Activated naive CD8-positive, alpha-beta T cell treated with anti-CD3 and anti-CD28 coated beads, Interleukin-2, amount 10 ng/mL, durations not matched to agents 7 days and 5 days (primary cell): ENCODE measurements at regions not wholly inside any gene's neighbourhood (a gene's known extent, or its start where the extent isn't known, plus 50 kb on each side); places are given as distances from the start of the nearest gene placed in this dataset.

Source experiments
- ATAC-seq: fragments of 150-1000 bp; cut with Tn5 transposase; one replicate; pipeline ENCODE4 v1.10.0; 2021; ENCODE audit warnings: low read depth, moderate library complexity
- POLR2A ChIA-PET: fragments of 350-600 bp; sonication (Branson Sonifier 250); formaldehyde crosslinking; loops from one replicate; lab custom pipeline; 2021; ENCODE audit warnings: antibody characterized with exemption; lab: Charles Lee
- DNase-seq: peaks from one replicate; pipeline ENCODE4 v3.0.0; 2021
- H3K27ac Mint-ChIP-seq: one replicate; pipeline ENCODE4 v1.8.0; 2022; ENCODE audit warnings: mild to moderate bottlenecking, mixed read lengths
- H3K27me3 Mint-ChIP-seq: one replicate; pipeline ENCODE4 v1.8.0; 2022; ENCODE audit warnings: mild to moderate bottlenecking, moderate library complexity, mixed read lengths
- H3K36me3 Mint-ChIP-seq: one replicate; pipeline ENCODE4 v1.8.0; 2021; ENCODE audit warnings: mild to moderate bottlenecking, mixed read lengths
- H3K4me1 Mint-ChIP-seq: one replicate; pipeline ENCODE4 v1.8.0; 2021; ENCODE audit warnings: mixed read lengths
- H3K4me3 Mint-ChIP-seq: one replicate; pipeline ENCODE4 v1.8.0; 2022; ENCODE audit warnings: mild to moderate bottlenecking, moderate library complexity, mixed read lengths
- H3K9me3 Mint-ChIP-seq: one replicate; pipeline ENCODE4 v1.8.0; 2021; ENCODE audit warnings: mixed read lengths

- no peaks in the 10 kb centered on the region for H3K36me3 Mint-ChIP-seq
- POLR2A ChIA-PET: no interaction called here
- no peak overlapping the region for H3K4me3 Mint-ChIP-seq
- no peaks in the 10 kb centered on the region for H3K4me1 Mint-ChIP-seq
- DNase-seq (no peak), ATAC-seq (no peak)
- H3K27ac Mint-ChIP-seq: no peak overlapping the region
- no peaks in the 10 kb centered on the region for H3K27me3 Mint-ChIP-seq
- no peaks in the 10 kb centered on the region for H3K9me3 Mint-ChIP-seq
These were observed 401.8 kb downstream of the KCNJ3 start for GRCh38 chr2:155100261-155100660.

DNA sequence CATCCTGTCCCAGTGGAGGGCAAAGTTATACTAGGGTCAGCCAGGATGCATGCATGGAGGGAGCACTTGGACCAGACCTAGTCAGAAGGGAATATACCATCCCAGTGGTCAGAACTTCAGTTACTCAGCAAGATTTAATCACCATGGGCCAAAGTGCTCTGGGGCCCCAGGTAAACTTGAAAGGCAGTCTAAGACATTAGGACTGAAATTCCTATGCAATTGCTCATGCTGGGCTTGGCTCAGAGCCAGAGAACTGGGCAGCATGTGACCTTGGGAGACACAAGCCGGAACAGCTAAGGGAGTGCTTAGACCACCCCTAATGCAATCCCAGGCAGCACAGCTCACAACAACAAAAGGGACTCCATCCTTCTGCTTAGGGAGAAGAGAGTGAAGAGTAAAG, 401.3 kb downstream of the KCNJ3 start:
- H3K9me3 Mint-ChIP-seq: no peaks in the 10 kb centered on the region
- no peak overlapping the region for H3K27ac Mint-ChIP-seq
- ATAC-seq: no peak

DNA sequence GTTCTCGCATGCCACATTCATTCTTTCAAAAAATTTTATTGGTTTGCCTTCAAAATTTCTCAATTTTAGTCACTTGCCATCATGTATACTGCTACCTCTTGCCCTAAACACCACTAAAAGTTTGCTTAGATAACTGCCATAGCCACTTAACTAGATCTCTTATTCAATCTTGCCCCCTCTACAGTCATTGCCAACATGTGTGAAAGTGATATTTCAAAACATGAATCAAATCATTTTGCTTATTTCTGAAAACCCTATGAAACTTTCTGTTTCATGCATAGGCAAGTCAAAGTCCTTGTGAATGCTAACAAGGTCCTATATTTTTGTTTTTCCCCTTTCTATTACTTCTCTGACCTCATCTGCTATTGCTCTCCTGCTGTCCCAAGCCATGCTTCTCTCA, 397.1 kb downstream of the KCNJ3 start:
- Mint-ChIP-seq H3K4me3 (no peak overlapping the region), H3K9me3 (no peaks in the 10 kb centered on the region)
- ATAC-seq: no peak

More for the DNA sequence above, 401.3 kb downstream of the KCNJ3 start:
- H3K4me3 Mint-ChIP-seq: no peak overlapping the region
- DNase-seq: no peak
- no peaks in the 10 kb centered on the region for H3K27me3 Mint-ChIP-seq
- no peaks in the 10 kb centered on the region for H3K36me3 Mint-ChIP-seq
- POLR2A ChIA-PET: no interaction called here
- no peaks in the 10 kb centered on the region for H3K4me1 Mint-ChIP-seq

DNA sequence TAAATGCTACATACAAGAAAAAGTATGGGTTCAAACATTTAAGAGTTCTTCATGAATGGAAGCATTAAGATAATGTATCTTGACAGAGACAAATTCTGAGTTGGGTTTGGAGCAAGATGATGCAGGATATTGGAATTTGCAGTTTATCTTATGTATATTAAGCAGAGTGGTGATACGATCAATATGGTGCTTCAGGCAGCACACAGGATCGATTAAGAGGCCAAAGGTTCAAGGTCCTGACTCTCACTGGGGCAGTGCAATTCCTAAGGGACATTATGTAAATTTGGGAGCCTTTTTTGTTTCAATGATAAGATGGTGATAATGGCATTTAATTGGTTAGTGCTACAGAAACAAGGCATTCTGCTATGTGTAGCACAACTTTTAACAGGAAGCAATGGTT, 381.9 kb downstream of the KCNJ3 start:
- H3K27ac Mint-ChIP-seq: no peak overlapping the region
- DNase-seq (no peak), ATAC-seq (no peak)
- POLR2A ChIA-PET: no interaction called here
- H3K27me3 Mint-ChIP-seq: no peaks in the 10 kb centered on the region
- no peaks in the 10 kb centered on the region for H3K9me3 Mint-ChIP-seq
- H3K4me3 Mint-ChIP-seq: no peak overlapping the region
- no peaks in the 10 kb centered on the region for H3K4me1 Mint-ChIP-seq
- H3K36me3 Mint-ChIP-seq: no peaks in the 10 kb centered on the region

More for the DNA sequence above, 397.1 kb downstream of the KCNJ3 start:
- no peak for DNase-seq
- H3K27me3 Mint-ChIP-seq: no peaks in the 10 kb centered on the region
- POLR2A ChIA-PET: no interaction called here
- H3K27ac Mint-ChIP-seq: no peak overlapping the region
- H3K4me1 Mint-ChIP-seq: no peaks in the 10 kb centered on the region
- H3K36me3 Mint-ChIP-seq: no peaks in the 10 kb centered on the region

- ATAC-seq: no peak
These were observed 372.0 kb downstream of the KCNJ3 start for GRCh38 chr2:155070489-155070888.

GRCh38 chr2:155062922-155063258, 364.4 kb downstream of the KCNJ3 start:
- no peak for DNase-seq
- POLR2A ChIA-PET: no interaction called here

More at GRCh38 chr2:155070489-155070888, 372.0 kb downstream of the KCNJ3 start:
- H3K36me3 Mint-ChIP-seq: no peaks in the 10 kb centered on the region
- no peaks in the 10 kb centered on the region for H3K9me3 Mint-ChIP-seq
- H3K27ac Mint-ChIP-seq: no peak overlapping the region
- DNase-seq: no peak
- POLR2A ChIA-PET: no interaction called here
- H3K4me3 Mint-ChIP-seq: no peak overlapping the region
- no peaks in the 10 kb centered on the region for H3K27me3 Mint-ChIP-seq
- no peaks in the 10 kb centered on the region for H3K4me1 Mint-ChIP-seq

GRCh38 chr2:155062250-155062921, 363.9 kb downstream of the KCNJ3 start:
- Mint-ChIP-seq H3K27me3 (no peaks in the 10 kb centered on the region), H3K4me1 (no peaks in the 10 kb centered on the region), H3K36me3 (no peaks in the 10 kb centered on the region), H3K9me3 (peaks cover 6% of the 10 kb centered on the region), H3K27ac (no peak overlapping the region), H3K4me3 (no peak overlapping the region)
- ATAC-seq (no peak), DNase-seq (no peak)
- POLR2A ChIA-PET: no interaction called here

More at GRCh38 chr2:155062922-155063258, 364.4 kb downstream of the KCNJ3 start:
- no peak for ATAC-seq
- Mint-ChIP-seq H3K4me3 (no peak overlapping the region), H3K4me1 (no peaks in the 10 kb centered on the region), H3K27me3 (no peaks in the 10 kb centered on the region), H3K9me3 (peaks cover 4% of the 10 kb centered on the region), H3K27ac (no peak overlapping the region), H3K36me3 (no peaks in the 10 kb centered on the region)

DNA sequence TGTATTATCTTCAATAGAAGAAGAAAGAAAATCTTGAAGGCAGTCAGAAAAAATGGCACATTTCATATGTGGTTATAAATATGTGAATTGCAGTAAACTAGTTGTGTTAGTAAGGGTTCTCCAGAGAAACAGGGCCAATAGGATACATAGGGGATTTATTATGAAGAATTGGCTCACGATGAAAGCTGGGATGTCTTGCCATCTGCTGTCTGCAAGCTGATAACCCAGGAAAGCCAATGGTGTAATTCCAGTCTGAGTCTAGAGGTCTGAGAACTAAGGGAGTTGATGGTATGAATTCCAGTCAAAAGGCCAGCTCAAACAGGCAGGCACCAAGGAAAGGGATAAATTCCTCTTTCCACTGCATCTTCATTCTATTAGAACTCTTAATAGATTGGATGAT, 362.4 kb downstream of the KCNJ3 start:
- POLR2A ChIA-PET: no interaction called here
- Mint-ChIP-seq H3K27ac (no peak overlapping the region), H3K36me3 (no peaks in the 10 kb centered on the region), H3K4me1 (no peaks in the 10 kb centered on the region), H3K9me3 (peaks cover 8% of the 10 kb centered on the region), H3K27me3 (no peaks in the 10 kb centered on the region), H3K4me3 (no peak overlapping the region)
- DNase-seq (no peak), ATAC-seq (no peak)

DNA sequence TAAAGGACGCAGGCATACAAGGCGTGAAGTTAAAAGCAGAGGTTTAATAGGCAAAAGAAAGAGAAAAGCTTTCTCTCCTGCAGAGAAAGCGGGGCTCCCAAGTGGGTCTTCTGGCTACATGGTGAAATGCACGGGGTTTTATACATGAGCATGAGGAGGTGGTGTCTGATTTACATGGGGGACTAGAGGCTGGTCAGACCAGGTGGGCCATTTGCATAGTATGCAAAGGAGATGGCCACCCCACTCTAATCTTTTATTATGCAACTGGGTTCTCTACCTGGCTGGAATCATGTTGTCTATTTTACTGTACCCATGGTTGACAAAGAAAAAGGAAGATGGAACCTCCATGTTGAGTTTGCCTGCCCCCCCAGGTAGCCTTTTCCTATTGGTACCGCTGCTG, 356.2 kb downstream of the KCNJ3 start:
- H3K4me1 Mint-ChIP-seq: no peaks in the 10 kb centered on the region
- POLR2A ChIA-PET: no interaction called here
- no peaks in the 10 kb centered on the region for H3K27me3 Mint-ChIP-seq

DNA sequence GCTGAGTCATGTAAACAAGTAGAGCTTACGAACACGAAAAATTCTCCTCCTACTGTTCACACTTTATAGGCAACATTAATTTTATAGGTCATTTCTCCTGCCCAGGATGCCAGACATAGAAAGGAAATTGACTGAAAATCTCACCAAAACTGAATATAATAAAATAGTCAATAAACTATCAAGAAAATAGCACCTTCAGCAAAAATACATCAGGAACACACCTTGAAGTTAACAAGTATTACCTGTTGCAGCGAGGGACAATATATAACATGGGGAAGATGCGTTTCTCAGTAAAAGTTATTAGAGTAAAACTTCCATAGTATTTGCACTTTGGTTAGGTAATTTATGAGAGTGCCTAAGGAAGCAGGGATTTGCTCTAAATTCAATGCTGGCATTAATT, 344.6 kb downstream of the KCNJ3 start:
- POLR2A ChIA-PET: no interaction called here
- H3K9me3 Mint-ChIP-seq: peaks cover 3% of the 10 kb centered on the region
- H3K27me3 Mint-ChIP-seq: no peaks in the 10 kb centered on the region
- ATAC-seq: no peak
- H3K4me3 Mint-ChIP-seq: no peak overlapping the region
- H3K27ac Mint-ChIP-seq: no peak overlapping the region
- no peaks in the 10 kb centered on the region for H3K36me3 Mint-ChIP-seq
- DNase-seq: no peak
- H3K4me1 Mint-ChIP-seq: no peaks in the 10 kb centered on the region

More for the DNA sequence above, 356.2 kb downstream of the KCNJ3 start:
- no peak overlapping the region for H3K27ac Mint-ChIP-seq
- no peak overlapping the region for H3K4me3 Mint-ChIP-seq
- H3K36me3 Mint-ChIP-seq: no peaks in the 10 kb centered on the region
- DNase-seq (no peak), ATAC-seq (no peak)
- peaks cover 4% of the 10 kb centered on the region for H3K9me3 Mint-ChIP-seq

DNA sequence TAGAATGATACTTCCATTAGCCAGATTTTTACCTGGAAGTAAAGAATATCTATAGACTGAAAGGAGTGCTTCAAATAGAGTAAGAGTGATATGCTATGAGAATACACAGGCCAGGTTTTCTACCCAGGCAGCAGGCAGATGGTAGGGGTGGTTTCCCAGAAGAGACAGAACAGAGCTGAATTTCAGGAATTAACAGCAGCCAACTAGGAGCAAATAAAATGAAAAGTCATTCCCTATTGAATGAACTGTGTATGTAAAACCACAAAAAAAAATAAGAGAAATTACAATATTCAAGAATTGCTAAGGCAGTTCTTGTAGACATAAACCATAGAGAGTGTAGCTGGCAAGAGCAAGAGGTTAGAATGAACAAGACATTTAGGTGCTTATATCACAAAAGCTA, 336.8 kb downstream of the KCNJ3 start:
- Mint-ChIP-seq H3K4me3 (no peak overlapping the region), H3K36me3 (no peaks in the 10 kb centered on the region), H3K9me3 (peaks cover 3% of the 10 kb centered on the region), H3K27ac (no peak overlapping the region), H3K4me1 (no peaks in the 10 kb centered on the region), H3K27me3 (no peaks in the 10 kb centered on the region)
- DNase-seq: no peak
- ATAC-seq: no peak
- POLR2A ChIA-PET: no interaction called here

DNA sequence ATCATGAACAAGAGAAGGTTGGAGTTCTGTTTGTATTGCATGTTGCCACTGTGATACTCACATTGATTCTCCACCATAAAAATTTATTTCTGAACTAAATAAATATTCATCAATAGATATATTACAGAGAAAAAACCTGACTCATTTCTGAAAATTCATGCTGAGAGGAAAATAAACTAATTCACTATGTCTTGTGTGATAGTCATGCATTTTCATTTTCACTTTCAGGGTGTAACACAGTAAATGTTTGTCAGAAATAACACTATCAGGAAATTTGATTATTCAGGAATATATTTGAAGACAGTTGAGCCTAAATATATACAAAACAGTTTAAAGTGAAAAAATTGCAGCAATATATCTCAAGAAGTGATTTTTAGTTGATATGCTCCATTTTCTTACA, 335.2 kb downstream of the KCNJ3 start:
- H3K27ac Mint-ChIP-seq: no peak overlapping the region
- no peak overlapping the region for H3K4me3 Mint-ChIP-seq
- ATAC-seq (no peak), DNase-seq (no peak)
- POLR2A ChIA-PET: no interaction called here
- H3K4me1 Mint-ChIP-seq: no peaks in the 10 kb centered on the region
- no peaks in the 10 kb centered on the region for H3K36me3 Mint-ChIP-seq
- H3K9me3 Mint-ChIP-seq: peaks cover 3% of the 10 kb centered on the region
- no peaks in the 10 kb centered on the region for H3K27me3 Mint-ChIP-seq

GRCh38 chr2:155030296-155030695, 331.8 kb downstream of the KCNJ3 start:
- POLR2A ChIA-PET: no interaction called here
- no peak overlapping the region for H3K27ac Mint-ChIP-seq

DNA sequence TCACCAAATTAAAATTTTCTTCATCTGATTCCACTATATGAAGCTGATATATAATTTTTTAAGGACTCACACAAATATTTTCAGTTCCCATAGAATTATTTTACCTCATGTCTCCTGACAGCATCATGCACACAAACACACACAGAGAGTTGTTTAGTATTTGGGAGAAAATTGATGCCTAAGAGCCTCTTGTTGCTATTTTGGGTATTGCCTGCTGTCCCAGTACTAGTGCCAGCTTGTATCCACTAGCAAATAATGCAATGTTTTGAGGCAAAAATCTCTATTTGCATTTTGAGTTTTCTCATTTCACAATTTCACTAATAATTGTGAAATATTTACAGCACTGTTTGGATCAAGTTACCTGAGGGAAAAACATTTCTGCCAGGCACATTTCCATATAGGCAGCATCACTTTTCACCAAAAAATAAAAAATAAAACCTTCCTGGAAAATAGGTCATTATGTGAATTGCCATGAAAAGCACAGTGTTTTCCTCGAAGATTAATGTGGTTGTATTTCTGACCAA, 328.2 kb downstream of the KCNJ3 start:
- Mint-ChIP-seq H3K4me3 (no peak overlapping the region), H3K27me3 (no peaks in the 10 kb centered on the region), H3K36me3 (no peaks in the 10 kb centered on the region), H3K27ac (no peak overlapping the region), H3K9me3 (no peaks in the 10 kb centered on the region), H3K4me1 (no peaks in the 10 kb centered on the region)
- DNase-seq: no peak
- POLR2A ChIA-PET: no interaction called here
- no peak for ATAC-seq

More at GRCh38 chr2:155030296-155030695, 331.8 kb downstream of the KCNJ3 start:
- Mint-ChIP-seq H3K9me3 (no peaks in the 10 kb centered on the region), H3K4me1 (no peaks in the 10 kb centered on the region), H3K4me3 (no peak overlapping the region), H3K27me3 (no peaks in the 10 kb centered on the region), H3K36me3 (no peaks in the 10 kb centered on the region)
- no peak for DNase-seq
- no peak for ATAC-seq
